Adipocyte (in vitro differentiated cells): ENCODE measurements at regions not wholly inside any gene's neighbourhood (a gene's known extent, or its start where the extent isn't known, plus 50 kb on each side); places are given as distances from the start of the nearest gene placed in this dataset.
"Not testable (repeated sequence)": the region's sequence is repeated elsewhere in the genome, so short reads cannot be mapped to it uniquely, and the experiment has no call there.

Experiments used
- DNase-seq: peaks from one replicate; pipeline ENCODE4 v3.0.0-alpha.2; 2015; ENCODE audit warnings: low read depth
- H3K27me3 ChIP-seq: replicated peaks from 2 replicates; pipeline ENCODE4 v1.7.0; 2013; ENCODE audit warnings: mild to moderate bottlenecking, low read length, moderate library complexity; ENCODE audit not compliant: control insufficient read depth, insufficient read depth
- H3K36me3 ChIP-seq: 2 replicates; pipeline ENCODE4 v1.7.0; 2013; ENCODE audit warnings: low read length, mild to moderate bottlenecking, moderate library complexity; ENCODE audit not compliant: control insufficient read depth, insufficient read depth, severe bottlenecking
- H3K4me1 ChIP-seq: 2 replicates; pipeline ENCODE4 v1.7.0; 2013; ENCODE audit warnings: mild to moderate bottlenecking, low read length, moderate library complexity; ENCODE audit not compliant: control insufficient read depth, insufficient read depth
- H3K4me3 ChIP-seq: 2 replicates; pipeline ENCODE4 v1.7.0; 2013; ENCODE audit warnings: mild to moderate bottlenecking, low read length, moderate library complexity
- H3K9ac ChIP-seq: 2 replicates; pipeline ENCODE4 v1.7.0; 2013; ENCODE audit warnings: mild to moderate bottlenecking, low read length, moderate library complexity
- H3K9me3 ChIP-seq: 2 replicates; pipeline ENCODE4 v1.7.0; 2013; ENCODE audit warnings: mild to moderate bottlenecking, low read length, moderate library complexity; ENCODE audit not compliant: control insufficient read depth

GRCh38 chr7:114076392-114077157 lies 157.8 kb upstream of the PPP1R3A start:
- not testable (repeated sequence) for H3K9ac ChIP-seq, H3K4me3 ChIP-seq, H3K4me1 ChIP-seq, DNase-seq, H3K9me3 ChIP-seq, H3K27me3 ChIP-seq, H3K36me3 ChIP-seq

- no peaks in the 10 kb centered on the region for H3K9me3 ChIP-seq
- no peaks in the 10 kb centered on the region for H3K27me3 ChIP-seq
- H3K36me3 ChIP-seq, result no peaks in the 10 kb centered on the region
- H3K9ac ChIP-seq, result no peak overlapping the region
- H3K4me3 ChIP-seq, result no peak overlapping the region
- no peaks in the 10 kb centered on the region for H3K4me1 ChIP-seq
- DNase-seq, result no peak
Observed at GRCh38 chr7:114073701-114074100, 154.9 kb upstream of the PPP1R3A start.

GRCh38 chr7:114070246-114070645 lies 151.4 kb upstream of the PPP1R3A start:
- Histone ChIP-seq H3K27me3 (no peaks in the 10 kb centered on the region), H3K9me3 (no peaks in the 10 kb centered on the region), H3K9ac (no peak overlapping the region), H3K4me3 (no peak overlapping the region), H3K36me3 (no peaks in the 10 kb centered on the region), H3K4me1 (no peaks in the 10 kb centered on the region)
- peak; percentile 60 for DNase-seq

- Histone ChIP-seq H3K9ac (no peak overlapping the region), H3K27me3 (no peaks in the 10 kb centered on the region), H3K36me3 (no peaks in the 10 kb centered on the region), H3K9me3 (no peaks in the 10 kb centered on the region), H3K4me3 (no peak overlapping the region), H3K4me1 (no peaks in the 10 kb centered on the region)
- no peak for DNase-seq
Observed at GRCh38 chr7:114062810-114063209, 144.0 kb upstream of the PPP1R3A start.

- DNase-seq, result no peak
- Histone ChIP-seq H3K4me1 (peaks cover 26% of the 10 kb centered on the region), H3K9me3 (no peaks in the 10 kb centered on the region), H3K36me3 (no peaks in the 10 kb centered on the region), H3K4me3 (no peak overlapping the region), H3K9ac (no peak overlapping the region), H3K27me3 (no peaks in the 10 kb centered on the region)
Observed at GRCh38 chr7:114051871-114052331, 133.1 kb upstream of the PPP1R3A start.

- no peaks in the 10 kb centered on the region for H3K9me3 ChIP-seq
- H3K27me3 ChIP-seq, result no peaks in the 10 kb centered on the region
- H3K36me3 ChIP-seq, result no peaks in the 10 kb centered on the region
- peaks cover 26% of the 10 kb centered on the region for H3K4me1 ChIP-seq
- no peak overlapping the region for H3K4me3 ChIP-seq
- H3K9ac ChIP-seq, result no peak overlapping the region
- DNase-seq, result no peak
Observed at GRCh38 chr7:114050571-114050970, 131.8 kb upstream of the PPP1R3A start.

- H3K4me3 ChIP-seq, result peak overlapping the region; percentile 72
Observed at GRCh38 chr7:114048386-114049235, 129.8 kb upstream of the PPP1R3A start.

GRCh38 chr7:114047889-114048288 lies 129.1 kb upstream of the PPP1R3A start:
- peak; percentile 27 for DNase-seq
- H3K9me3 ChIP-seq, result no peaks in the 10 kb centered on the region
- H3K27me3 ChIP-seq, result no peaks in the 10 kb centered on the region
- peak overlapping the region; percentile 65 for H3K9ac ChIP-seq
- peaks cover 26% of the 10 kb centered on the region for H3K4me1 ChIP-seq
- no peaks in the 10 kb centered on the region for H3K36me3 ChIP-seq
- H3K4me3 ChIP-seq, result peak overlapping the region; percentile 72

More at GRCh38 chr7:114048386-114049235, 129.8 kb upstream of the PPP1R3A start:
- no peaks in the 10 kb centered on the region for H3K36me3 ChIP-seq
- peak; percentile 14 for DNase-seq
- H3K27me3 ChIP-seq, result no peaks in the 10 kb centered on the region
- peak overlapping the region; percentile 65 for H3K9ac ChIP-seq
- no peaks in the 10 kb centered on the region for H3K9me3 ChIP-seq
- H3K4me1 ChIP-seq, result peaks cover 26% of the 10 kb centered on the region

- Histone ChIP-seq H3K36me3 (no peaks in the 10 kb centered on the region), H3K9me3 (no peaks in the 10 kb centered on the region), H3K27me3 (no peaks in the 10 kb centered on the region), H3K4me3 (no peak overlapping the region), H3K9ac (no peak overlapping the region), H3K4me1 (no peaks in the 10 kb centered on the region)
- no peak for DNase-seq
Observed at GRCh38 chr7:114033475-114033874, 114.7 kb upstream of the PPP1R3A start.

GRCh38 chr7:114026486-114027089 lies 107.8 kb upstream of the PPP1R3A start:
- no peaks in the 10 kb centered on the region for H3K9me3 ChIP-seq
- DNase-seq, result peak; percentile 91
- H3K27me3 ChIP-seq, result no peaks in the 10 kb centered on the region
- no peak overlapping the region for H3K4me3 ChIP-seq
- no peaks in the 10 kb centered on the region for H3K4me1 ChIP-seq
- no peaks in the 10 kb centered on the region for H3K36me3 ChIP-seq
- H3K9ac ChIP-seq, result no peak overlapping the region

GRCh38 chr7:114021135-114021534 lies 102.3 kb upstream of the PPP1R3A start:
- Histone ChIP-seq H3K9ac (no peak overlapping the region), H3K27me3 (no peaks in the 10 kb centered on the region), H3K4me1 (no peaks in the 10 kb centered on the region), H3K4me3 (no peak overlapping the region), H3K9me3 (no peaks in the 10 kb centered on the region), H3K36me3 (no peaks in the 10 kb centered on the region)
- peak; percentile 35 for DNase-seq
